Daoy (cell line): ENCODE measurements at regions not wholly inside any gene's neighbourhood (a gene's known extent, or its start where the extent isn't known, plus 50 kb on each side); places are given as distances from the start of the nearest gene placed in this dataset.
"Not testable (repeated sequence)": the region's sequence is repeated elsewhere in the genome, so short reads cannot be mapped to it uniquely, and the experiment has no call there.

Source experiments
- DNase-seq: peaks from one replicate; pipeline ENCODE4 v3.0.0-alpha.2; 2015; ENCODE audit warnings: low read depth

- DNase-seq: no peak
Measured at GRCh38 chr1:194437135-194437534, 1250.7 kb upstream of the B3GALT2 start.

- DNase-seq: no peak
Measured at GRCh38 chr1:194431121-194431520, 1244.7 kb upstream of the B3GALT2 start.

- no peak for DNase-seq
Measured at GRCh38 chr1:194420706-194421105, 1234.3 kb upstream of the B3GALT2 start.

GRCh38 chr1:194419721-194420120 is 1233.3 kb upstream of the B3GALT2 start:
- DNase-seq: no peak

- no peak for DNase-seq
Measured at GRCh38 chr1:194410756-194411155, 1224.3 kb upstream of the B3GALT2 start.

- DNase-seq: not testable (repeated sequence)
Measured at GRCh38 chr1:194407238-194407637, 1220.8 kb upstream of the B3GALT2 start.

GRCh38 chr1:194394676-194395075 is 1208.3 kb upstream of the B3GALT2 start:
- no peak for DNase-seq

- DNase-seq: no peak
Measured at GRCh38 chr1:194387531-194387930, 1201.1 kb upstream of the B3GALT2 start.

GRCh38 chr1:194378517-194378916 is 1192.1 kb upstream of the B3GALT2 start:
- DNase-seq: no peak

- DNase-seq: no peak
Measured at GRCh38 chr1:194374649-194375048, 1188.2 kb upstream of the B3GALT2 start.

- no peak for DNase-seq
Measured at GRCh38 chr1:194372266-194372665, 1185.9 kb upstream of the B3GALT2 start.

GRCh38 chr1:194369622-194370021 is 1183.2 kb upstream of the B3GALT2 start:
- DNase-seq: no peak

- no peak for DNase-seq
Measured at GRCh38 chr1:194369060-194369459, 1182.6 kb upstream of the B3GALT2 start.

GRCh38 chr1:194367121-194367520 is 1180.7 kb upstream of the B3GALT2 start:
- no peak for DNase-seq

- DNase-seq: no peak
Measured at GRCh38 chr1:194366705-194367104, 1180.3 kb upstream of the B3GALT2 start.

- no peak for DNase-seq
Measured at GRCh38 chr1:194362327-194362726, 1175.9 kb upstream of the B3GALT2 start.

GRCh38 chr1:194361374-194362131 is 1175.1 kb upstream of the B3GALT2 start:
- DNase-seq: no peak

GRCh38 chr1:194358208-194358581 is 1171.8 kb upstream of the B3GALT2 start:
- no peak for DNase-seq

GRCh38 chr1:194357573-194358207 is 1171.3 kb upstream of the B3GALT2 start:
- DNase-seq: not testable (repeated sequence)

- no peak for DNase-seq
Measured at GRCh38 chr1:194355488-194356106, 1169.2 kb upstream of the B3GALT2 start.

- no peak for DNase-seq
Measured at GRCh38 chr1:194353121-194353520, 1166.7 kb upstream of the B3GALT2 start.

GRCh38 chr1:194347200-194347599 is 1160.8 kb upstream of the B3GALT2 start:
- no peak for DNase-seq
